ENCODE measurements at regions not wholly inside any gene's neighbourhood (a gene's known extent, or its start where the extent isn't known, plus 50 kb on each side); places are given as distances from the start of the nearest gene placed in this dataset.
"Not testable (repeated sequence)": the region's sequence is repeated elsewhere in the genome, so short reads cannot be mapped to it uniquely, and the experiment has no call there.

DNA sequence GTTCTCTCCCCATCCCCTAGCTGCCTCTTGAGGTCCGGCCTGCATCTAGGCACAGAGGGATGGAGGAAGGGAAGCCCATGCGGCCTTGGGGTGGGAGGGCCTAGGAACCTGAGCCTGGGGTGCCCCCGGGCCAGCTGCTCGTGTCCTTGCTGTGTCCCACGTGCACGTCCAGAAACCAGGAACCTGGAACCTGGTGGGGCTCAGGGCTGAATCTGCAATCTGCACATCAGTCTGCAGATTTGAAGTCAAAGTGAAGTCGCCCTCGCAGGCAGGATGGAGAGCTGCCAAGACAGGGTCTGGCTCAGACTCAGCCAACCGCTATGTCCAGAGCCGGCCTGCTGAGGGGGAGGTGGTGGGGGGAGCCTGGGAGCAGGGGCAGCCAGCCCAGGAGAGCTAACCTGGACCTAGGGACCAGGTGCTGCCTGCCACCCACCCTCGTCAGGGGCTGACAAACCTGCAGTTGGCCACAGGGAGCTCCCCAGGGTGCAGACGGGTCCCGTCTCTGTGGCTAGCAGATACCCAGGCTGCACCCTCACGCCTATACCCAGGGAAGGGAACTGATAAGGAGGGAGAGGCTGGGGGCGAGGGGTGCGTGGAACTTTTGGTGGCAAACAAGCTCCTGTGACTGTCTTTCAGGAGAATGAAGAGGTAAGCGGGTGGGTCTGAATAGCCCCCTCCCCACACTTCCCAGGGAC is 103.5 kb upstream of the SIMC1 start:
- H3K27me3 Mint-ChIP-seq: peaks cover 33% of the 10 kb centered on the region
- no peak for DNase-seq
- H3K36me3 Mint-ChIP-seq (ENCODE audit: low read depth): peaks cover 7% of the 10 kb centered on the region
- H3K4me1 Mint-ChIP-seq: peaks cover 23% of the 10 kb centered on the region
- no peaks in the 10 kb centered on the region for H3K9me3 ChIP-seq (ENCODE audit: control insufficient read depth, low read length, poor library complexity, severe bottlenecking)
- no peak overlapping the region for H3K27ac Mint-ChIP-seq
- ATAC-seq: no peak
- H3K4me3 Mint-ChIP-seq: peak overlapping the region; percentile 96

DNA sequence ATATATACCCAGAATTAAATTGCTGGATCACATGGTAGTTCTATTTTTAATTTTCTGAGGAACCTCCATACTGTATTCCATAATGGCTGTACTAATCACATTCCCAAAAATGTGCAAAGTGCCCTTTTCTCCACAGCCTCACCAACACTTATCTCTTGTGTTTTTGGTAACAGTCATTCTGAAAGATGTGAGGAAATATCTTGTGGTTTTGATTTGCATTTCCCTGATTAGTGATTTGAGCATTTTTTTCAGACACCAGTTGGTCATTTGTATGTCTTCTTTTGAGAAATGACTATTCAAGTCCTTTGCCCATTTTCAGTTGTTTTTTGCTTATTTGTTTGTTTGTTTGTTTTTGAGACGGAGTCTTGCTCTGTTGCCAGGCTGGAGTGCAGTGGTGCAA is 98.1 kb upstream of the SIMC1 start:
- not testable (repeated sequence) for H3K9me3 ChIP-seq (ENCODE audit: control insufficient read depth, low read length, poor library complexity, severe bottlenecking); DNase-seq; H3K4me1 Mint-ChIP-seq; H3K27ac Mint-ChIP-seq; H3K36me3 Mint-ChIP-seq (ENCODE audit: low read depth); H3K4me3 Mint-ChIP-seq; ATAC-seq
- peaks cover 19% of the 10 kb centered on the region for H3K27me3 Mint-ChIP-seq

DNA sequence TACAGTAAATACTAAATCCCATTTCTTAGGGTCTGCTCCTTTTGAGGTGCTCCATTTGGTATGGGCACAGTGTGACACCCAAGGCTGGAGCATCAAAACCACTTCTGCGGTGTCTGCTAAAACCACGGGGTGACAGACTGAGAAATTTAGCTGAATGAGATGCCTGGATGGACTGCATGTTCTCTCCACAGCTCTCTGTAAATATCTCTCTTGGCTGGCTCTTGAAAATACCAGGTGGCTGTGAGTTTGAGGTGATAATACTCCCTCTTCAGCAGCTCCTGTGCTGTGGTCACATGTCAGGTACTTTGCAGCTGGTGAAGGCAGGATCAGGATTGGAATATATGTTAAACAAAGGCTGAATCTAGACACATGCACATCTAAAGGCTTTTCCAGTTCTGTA is 93.7 kb upstream of the SIMC1 start:
- ATAC-seq: no peak
- H3K27me3 Mint-ChIP-seq: peaks cover 36% of the 10 kb centered on the region
- H3K9me3 ChIP-seq (ENCODE audit: control insufficient read depth, low read length, poor library complexity, severe bottlenecking): peaks cover 3% of the 10 kb centered on the region
- DNase-seq: no peak
- H3K27ac Mint-ChIP-seq: no peak overlapping the region
- H3K4me1 Mint-ChIP-seq: peaks cover 5% of the 10 kb centered on the region
- H3K36me3 Mint-ChIP-seq (ENCODE audit: low read depth): peaks cover 8% of the 10 kb centered on the region
- no peak overlapping the region for H3K4me3 Mint-ChIP-seq

DNA sequence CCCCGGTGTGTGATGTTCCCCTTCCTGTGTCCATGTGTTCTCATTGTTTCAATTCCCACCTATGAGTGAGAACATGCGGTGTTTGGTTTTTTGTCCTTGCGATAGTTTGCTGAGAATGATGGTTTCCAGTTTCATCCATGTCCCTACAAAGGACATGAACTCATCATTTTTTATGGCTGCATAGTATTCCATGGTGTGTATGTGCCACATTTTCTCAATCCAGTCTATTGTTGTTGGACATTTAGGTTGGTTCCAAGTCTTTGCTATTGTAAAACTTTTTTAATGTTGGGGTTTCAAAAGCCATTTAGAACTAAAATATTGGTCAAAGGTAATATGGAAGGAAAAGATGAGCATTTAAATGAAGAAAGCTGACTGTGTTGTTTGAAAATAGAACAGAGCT is 88.3 kb upstream of the SIMC1 start:
- H3K9me3 ChIP-seq (ENCODE audit: control insufficient read depth, low read length, poor library complexity, severe bottlenecking); ATAC-seq; H3K4me3 Mint-ChIP-seq; DNase-seq; H3K27ac Mint-ChIP-seq; H3K4me1 Mint-ChIP-seq: not testable (repeated sequence)
- Mint-ChIP-seq H3K27me3 (peaks cover 70% of the 10 kb centered on the region), H3K36me3 (ENCODE audit: low read depth) (peaks cover 15% of the 10 kb centered on the region)

DNA sequence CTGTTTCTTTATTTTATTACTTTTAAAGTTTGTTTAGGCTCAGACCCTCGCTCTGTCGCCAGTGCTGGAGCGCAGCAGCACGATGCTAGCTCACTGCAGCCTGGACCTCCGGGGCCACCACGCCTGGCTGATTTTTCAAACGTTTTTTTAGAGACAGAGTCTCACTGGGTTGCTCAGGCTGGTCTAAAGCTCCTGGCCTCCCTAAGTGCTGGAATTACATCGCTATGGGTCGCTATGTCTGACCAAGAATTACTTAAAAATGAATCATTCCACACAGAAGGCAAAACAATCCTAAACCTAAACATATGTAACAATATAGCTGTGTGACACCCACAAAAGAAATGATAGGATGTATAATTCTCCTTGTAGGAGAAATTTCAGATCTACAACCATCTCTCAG is 86.9 kb upstream of the SIMC1 start:
- no peak overlapping the region for H3K4me3 Mint-ChIP-seq
- peaks cover 76% of the 10 kb centered on the region for H3K27me3 Mint-ChIP-seq
- no peak for DNase-seq
- H3K27ac Mint-ChIP-seq: no peak overlapping the region
- ATAC-seq: no peak
- no peaks in the 10 kb centered on the region for H3K9me3 ChIP-seq (ENCODE audit: control insufficient read depth, low read length, poor library complexity, severe bottlenecking)
- H3K4me1 Mint-ChIP-seq: peaks cover 11% of the 10 kb centered on the region
- H3K36me3 Mint-ChIP-seq (ENCODE audit: low read depth): peaks cover 13% of the 10 kb centered on the region

DNA sequence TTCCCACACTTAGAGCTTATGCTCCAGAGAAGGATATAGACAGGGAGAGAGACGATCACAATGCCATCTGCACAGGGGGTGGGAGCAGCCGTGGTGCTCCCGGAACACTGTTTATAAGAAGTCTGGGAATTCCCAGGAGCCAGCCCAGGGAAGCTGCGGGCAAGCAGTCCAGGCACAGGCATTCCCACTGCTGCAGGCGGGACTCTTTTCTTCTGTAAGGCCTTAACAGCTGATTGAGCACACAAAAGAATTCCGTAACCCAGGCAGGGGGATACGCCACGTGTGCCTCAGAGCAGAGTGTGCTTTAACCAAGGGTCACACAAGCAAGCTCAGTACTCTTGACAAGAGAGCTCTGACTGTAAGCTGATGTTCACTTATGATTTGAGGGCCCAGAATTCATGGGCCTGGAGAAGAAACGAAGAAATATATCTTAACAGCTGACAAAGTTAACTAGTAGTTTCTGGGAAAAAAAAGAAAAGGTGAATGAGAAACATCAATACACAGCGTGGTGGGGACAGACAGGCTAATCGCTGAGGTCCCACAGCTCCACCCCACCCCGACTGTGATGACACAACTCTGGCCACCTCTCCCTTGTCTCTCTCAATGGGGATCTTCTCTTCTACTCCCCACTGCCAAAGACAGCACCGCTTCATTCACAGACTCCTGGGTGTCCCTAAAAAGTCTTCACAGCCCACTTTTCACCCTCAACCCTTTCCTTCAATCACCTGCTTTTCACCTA is 85.9 kb upstream of the SIMC1 start:
- DNase-seq: no peak
- no peak for ATAC-seq
- Mint-ChIP-seq H3K4me3 (no peak overlapping the region), H3K27me3 (peaks cover 77% of the 10 kb centered on the region), H3K4me1 (peaks cover 11% of the 10 kb centered on the region), H3K27ac (peak overlapping the region; percentile 4), H3K36me3 (ENCODE audit: low read depth) (peaks cover 8% of the 10 kb centered on the region)
- no peaks in the 10 kb centered on the region for H3K9me3 ChIP-seq (ENCODE audit: control insufficient read depth, low read length, poor library complexity, severe bottlenecking)

DNA sequence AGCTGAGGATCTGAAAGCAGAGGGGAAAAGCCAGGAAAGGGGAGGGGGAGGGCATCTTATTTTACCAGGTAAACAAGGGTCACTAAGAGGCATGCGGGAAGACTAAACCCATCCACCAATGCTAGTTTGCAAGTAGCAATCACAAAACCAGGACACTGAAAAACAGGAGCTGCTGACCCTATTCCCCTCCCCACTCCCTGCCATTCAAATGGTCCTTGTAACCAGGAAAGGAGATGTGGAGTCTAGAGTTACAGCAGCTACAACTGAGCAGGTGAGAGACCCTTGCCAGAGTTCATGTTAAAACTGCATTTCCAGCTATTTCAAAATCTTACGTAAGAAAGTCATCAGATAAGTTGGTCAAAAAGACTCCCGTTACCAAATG is 85.3 kb upstream of the SIMC1 start:
- H3K9me3 ChIP-seq (ENCODE audit: control insufficient read depth, low read length, poor library complexity, severe bottlenecking): no peaks in the 10 kb centered on the region
- no peak for ATAC-seq
- no peak overlapping the region for H3K4me3 Mint-ChIP-seq
- H3K27me3 Mint-ChIP-seq: peaks cover 83% of the 10 kb centered on the region
- H3K27ac Mint-ChIP-seq: peak overlapping the region; percentile 4
- H3K36me3 Mint-ChIP-seq (ENCODE audit: low read depth): peaks cover 8% of the 10 kb centered on the region
- peaks cover 11% of the 10 kb centered on the region for H3K4me1 Mint-ChIP-seq
- DNase-seq: no peak

DNA sequence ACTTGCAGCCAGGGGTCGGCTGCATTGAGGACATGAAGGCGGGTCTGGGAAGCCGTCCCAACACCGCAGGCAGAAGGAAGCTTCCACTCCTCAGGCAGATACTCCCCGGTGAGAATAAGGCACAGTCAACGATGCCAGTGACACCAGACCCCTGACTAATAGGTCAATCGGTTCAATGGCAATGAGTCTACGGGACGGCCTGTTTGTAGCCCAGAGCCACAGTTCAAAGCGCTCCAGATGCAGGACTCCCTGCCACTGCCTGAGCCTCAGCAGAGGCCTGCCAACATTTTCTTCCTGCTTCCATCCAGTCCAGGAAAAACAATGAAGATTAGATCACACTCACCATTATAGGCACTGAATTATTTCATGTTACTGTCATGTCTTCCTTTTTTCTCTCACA is 84.5 kb upstream of the SIMC1 start:
- no peak for ATAC-seq
- no peak for DNase-seq
- H3K27ac Mint-ChIP-seq: no peak overlapping the region

DNA sequence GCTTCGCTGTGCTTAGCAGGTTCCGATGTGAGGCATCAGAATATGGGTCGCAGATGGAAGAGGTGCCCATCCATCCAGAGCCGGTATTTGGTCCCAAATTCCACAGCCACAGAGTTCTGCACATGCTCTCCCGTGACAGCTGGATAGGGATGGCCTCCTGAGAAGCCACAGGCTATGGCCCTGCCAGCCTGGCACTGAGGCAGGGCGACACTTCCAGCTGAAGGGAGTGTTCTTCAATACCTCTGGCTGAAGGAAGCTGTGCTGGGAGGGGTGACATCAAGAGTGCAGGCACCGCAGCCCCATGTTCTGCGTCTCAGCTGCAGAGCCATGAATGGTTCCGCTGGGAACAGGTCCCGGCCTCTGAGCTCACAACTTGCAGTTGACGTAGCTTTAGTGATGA is 83.4 kb upstream of the SIMC1 start:
- Mint-ChIP-seq H3K36me3 (ENCODE audit: low read depth) (peaks cover 10% of the 10 kb centered on the region), H3K4me3 (no peak overlapping the region), H3K27ac (no peak overlapping the region), H3K4me1 (peaks cover 11% of the 10 kb centered on the region), H3K27me3 (peaks cover 91% of the 10 kb centered on the region)
- DNase-seq (no peak), ATAC-seq (no peak)
- H3K9me3 ChIP-seq (ENCODE audit: control insufficient read depth, low read length, poor library complexity, severe bottlenecking): no peaks in the 10 kb centered on the region

More for the DNA sequence above, 84.5 kb upstream of the SIMC1 start:
- Mint-ChIP-seq H3K27me3 (peaks cover 86% of the 10 kb centered on the region), H3K4me3 (no peak overlapping the region), H3K36me3 (ENCODE audit: low read depth) (peaks cover 8% of the 10 kb centered on the region), H3K4me1 (peaks cover 11% of the 10 kb centered on the region)
- H3K9me3 ChIP-seq (ENCODE audit: control insufficient read depth, low read length, poor library complexity, severe bottlenecking): no peaks in the 10 kb centered on the region

DNA sequence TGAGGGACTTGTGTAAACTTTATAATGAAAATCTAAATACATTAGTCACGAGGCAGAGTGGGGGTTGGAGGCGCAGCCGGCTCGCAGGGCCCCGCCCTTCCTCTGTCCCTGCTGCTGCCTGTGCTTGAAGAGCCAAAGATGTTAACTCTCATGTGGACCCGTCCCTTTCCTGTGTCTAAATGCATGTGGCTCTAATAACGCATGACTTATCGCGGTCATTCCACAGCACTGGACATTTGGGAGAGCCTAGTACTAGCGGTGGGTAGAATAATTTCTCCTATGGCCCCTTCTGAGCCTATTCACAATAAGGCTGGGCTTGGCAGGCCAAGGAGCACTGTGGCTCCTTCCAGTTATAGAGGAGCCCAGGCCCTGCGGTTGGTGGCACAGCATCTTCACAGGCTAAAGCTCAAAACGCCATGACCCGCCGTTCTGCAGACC is 82.3 kb upstream of the SIMC1 start:
- DNase-seq (no peak), ATAC-seq (no peak)
- no peak overlapping the region for H3K4me3 Mint-ChIP-seq
- H3K27ac Mint-ChIP-seq: peak overlapping the region; percentile 34
- peaks cover 11% of the 10 kb centered on the region for H3K4me1 Mint-ChIP-seq
- H3K36me3 Mint-ChIP-seq (ENCODE audit: low read depth): peaks cover 7% of the 10 kb centered on the region
- peaks cover 91% of the 10 kb centered on the region for H3K27me3 Mint-ChIP-seq
- H3K9me3 ChIP-seq (ENCODE audit: control insufficient read depth, low read length, poor library complexity, severe bottlenecking): no peaks in the 10 kb centered on the region

DNA sequence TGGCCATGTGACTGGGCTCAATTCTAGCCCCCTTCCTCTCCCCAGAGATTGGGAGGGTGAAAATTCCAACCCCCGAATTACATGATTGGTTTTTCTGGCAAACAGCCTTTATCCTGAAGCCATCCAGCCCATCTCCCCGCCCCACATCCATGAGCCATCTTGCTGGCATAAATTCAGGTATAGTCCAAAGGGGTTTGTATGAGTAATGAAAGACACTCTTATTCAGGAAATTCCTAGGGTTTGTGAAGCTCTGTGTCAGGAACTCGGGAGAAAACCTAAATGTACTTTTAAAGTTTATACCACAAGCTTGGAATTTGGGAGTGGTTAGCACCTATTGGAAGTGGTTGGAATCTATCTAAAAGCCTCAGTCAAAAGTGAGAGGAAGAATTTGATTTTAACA is 80.6 kb upstream of the SIMC1 start:
- peaks cover 11% of the 10 kb centered on the region for H3K4me1 Mint-ChIP-seq
- H3K36me3 Mint-ChIP-seq (ENCODE audit: low read depth): peaks cover 5% of the 10 kb centered on the region
- H3K27ac Mint-ChIP-seq: no peak overlapping the region
- no peak overlapping the region for H3K4me3 Mint-ChIP-seq
- no peak for ATAC-seq
- H3K9me3 ChIP-seq (ENCODE audit: control insufficient read depth, low read length, poor library complexity, severe bottlenecking): no peaks in the 10 kb centered on the region
- H3K27me3 Mint-ChIP-seq: peaks cover 75% of the 10 kb centered on the region
- no peak for DNase-seq

DNA sequence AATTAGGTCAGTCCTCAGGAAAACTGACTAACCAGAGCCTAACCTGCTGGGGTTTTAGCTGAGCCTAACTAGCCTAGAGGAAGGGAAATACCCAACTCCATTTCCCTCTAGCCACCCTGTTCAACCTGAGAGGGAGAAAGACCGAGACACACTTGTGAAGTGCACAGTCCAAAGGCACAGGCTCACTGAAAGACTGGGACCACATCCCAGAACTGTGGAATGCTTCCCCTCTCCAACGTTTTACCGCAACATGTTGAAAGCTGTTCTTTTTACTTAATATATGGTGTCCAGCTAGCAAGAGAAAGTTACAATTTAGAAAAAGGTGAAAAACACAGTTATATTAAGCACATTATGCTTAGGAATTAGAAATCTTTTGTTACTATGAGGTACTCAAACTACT is 76.8 kb upstream of the SIMC1 start:
- H3K27me3 Mint-ChIP-seq: peaks cover 56% of the 10 kb centered on the region
- no peak for ATAC-seq
- no peak overlapping the region for H3K27ac Mint-ChIP-seq

DNA sequence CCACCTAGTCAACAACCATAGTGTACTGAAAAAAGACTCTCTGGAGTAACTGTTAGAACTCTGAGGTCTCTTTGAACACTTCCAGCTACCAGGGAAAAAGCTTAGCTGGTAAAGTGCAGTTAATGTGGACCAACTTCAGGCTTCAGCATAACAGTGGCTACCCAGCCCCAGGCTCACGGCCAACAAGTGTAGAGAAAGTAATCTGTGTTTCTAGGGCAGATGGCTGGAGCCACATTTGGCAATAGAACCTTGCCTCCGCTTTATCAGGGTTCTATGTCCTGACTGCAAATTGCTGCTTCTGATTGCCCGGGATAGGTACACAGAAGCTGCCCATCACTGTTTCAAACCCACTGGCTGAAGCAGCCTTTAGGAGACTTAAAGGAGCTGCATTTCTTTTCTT is 76.0 kb upstream of the SIMC1 start:
- DNase-seq: no peak
- Mint-ChIP-seq H3K36me3 (ENCODE audit: low read depth) (peaks cover 7% of the 10 kb centered on the region), H3K27me3 (peaks cover 54% of the 10 kb centered on the region)

More for the DNA sequence above, 76.8 kb upstream of the SIMC1 start:
- no peak overlapping the region for H3K4me3 Mint-ChIP-seq
- H3K4me1 Mint-ChIP-seq: peaks cover under 1% of the 10 kb centered on the region
- no peak for DNase-seq
- no peaks in the 10 kb centered on the region for H3K9me3 ChIP-seq (ENCODE audit: control insufficient read depth, low read length, poor library complexity, severe bottlenecking)
- H3K36me3 Mint-ChIP-seq (ENCODE audit: low read depth): peaks cover 7% of the 10 kb centered on the region

DNA sequence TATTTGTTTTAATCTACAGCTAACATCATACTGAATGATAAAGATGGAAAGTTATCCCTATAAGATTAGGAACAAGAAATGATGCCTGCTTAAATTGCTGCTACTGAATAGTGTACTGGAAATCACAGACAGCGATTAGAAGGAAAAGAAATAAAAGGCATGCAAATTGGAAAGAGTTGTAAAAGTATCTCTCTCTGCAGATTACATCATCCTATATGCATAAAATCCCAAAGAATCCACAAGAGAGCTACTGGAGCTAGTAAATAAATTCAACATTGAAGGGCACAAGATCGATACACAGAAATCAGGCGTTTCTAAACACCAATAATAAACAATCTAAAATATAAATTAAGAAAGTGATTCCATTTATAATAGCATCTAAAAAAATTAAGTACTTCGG is 75.3 kb upstream of the SIMC1 start:
- DNase-seq: no peak
- H3K4me3 Mint-ChIP-seq: no peak overlapping the region
- ATAC-seq: no peak
- no peak overlapping the region for H3K27ac Mint-ChIP-seq
- peaks cover 54% of the 10 kb centered on the region for H3K27me3 Mint-ChIP-seq
- peaks cover 7% of the 10 kb centered on the region for H3K36me3 Mint-ChIP-seq (ENCODE audit: low read depth)
- no peaks in the 10 kb centered on the region for H3K9me3 ChIP-seq (ENCODE audit: control insufficient read depth, low read length, poor library complexity, severe bottlenecking)
- peaks cover 5% of the 10 kb centered on the region for H3K4me1 Mint-ChIP-seq

More for the DNA sequence above, 76.0 kb upstream of the SIMC1 start:
- peaks cover 3% of the 10 kb centered on the region for H3K4me1 Mint-ChIP-seq
- no peak overlapping the region for H3K4me3 Mint-ChIP-seq
- H3K27ac Mint-ChIP-seq: no peak overlapping the region
- no peaks in the 10 kb centered on the region for H3K9me3 ChIP-seq (ENCODE audit: control insufficient read depth, low read length, poor library complexity, severe bottlenecking)
- ATAC-seq: no peak
